ENCODE measurements at regions not wholly inside any gene's neighbourhood (a gene's known extent, or its start where the extent isn't known, plus 50 kb on each side); places are given as distances from the start of the nearest gene placed in this dataset.

GRCh38 chr2:144328938-144329337 lies 191.0 kb downstream of the ZEB2 start:
- TF ChIP-seq MYC (IDR thresholded peaks at IDR 0.05; ENCODE audit: low read depth, low read length), result no peak
- TF ChIP-seq MAX (IDR thresholded peaks at IDR 0.05; ENCODE audit: low read depth, low read length), result no peak
- no peak for TF ChIP-seq POLR2A (IDR thresholded peaks at IDR 0.05; ENCODE audit: extremely low read depth, insufficient read length)
- TF ChIP-seq CTCF (IDR thresholded peaks at IDR 0.05; ENCODE audit: low read depth, low read length), result no peak
- DNase-seq (ENCODE audit: low read depth), result no peak
- H3K4me3 ChIP-seq (ENCODE audit: low read depth, low read length), result no peak overlapping the region

GRCh38 chr2:144326825-144327224 lies 193.1 kb downstream of the ZEB2 start:
- TF ChIP-seq MYC (IDR thresholded peaks at IDR 0.05; ENCODE audit: low read depth, low read length) (no peak), CTCF (IDR thresholded peaks at IDR 0.05; ENCODE audit: low read depth, low read length) (no peak), POLR2A (IDR thresholded peaks at IDR 0.05; ENCODE audit: extremely low read depth, insufficient read length) (no peak), MAX (IDR thresholded peaks at IDR 0.05; ENCODE audit: low read depth, low read length) (no peak)
- no peak overlapping the region for H3K4me3 ChIP-seq (ENCODE audit: low read depth, low read length)
- DNase-seq (ENCODE audit: low read depth), result no peak

- no peak overlapping the region for H3K4me3 ChIP-seq (ENCODE audit: low read depth, low read length)
- TF ChIP-seq MYC (IDR thresholded peaks at IDR 0.05; ENCODE audit: low read depth, low read length) (no peak), POLR2A (IDR thresholded peaks at IDR 0.05; ENCODE audit: extremely low read depth, insufficient read length) (no peak), MAX (IDR thresholded peaks at IDR 0.05; ENCODE audit: low read depth, low read length) (no peak), CTCF (IDR thresholded peaks at IDR 0.05; ENCODE audit: low read depth, low read length) (no peak)
- peak; percentile 24 for DNase-seq (ENCODE audit: low read depth)
Observed at GRCh38 chr2:144325086-144325485, 194.8 kb downstream of the ZEB2 start.

GRCh38 chr2:144324446-144325045 lies 195.4 kb downstream of the ZEB2 start:
- no peak for TF ChIP-seq CTCF (IDR thresholded peaks at IDR 0.05; ENCODE audit: low read depth, low read length)
- TF ChIP-seq MAX (IDR thresholded peaks at IDR 0.05; ENCODE audit: low read depth, low read length), result no peak
- no peak for TF ChIP-seq POLR2A (IDR thresholded peaks at IDR 0.05; ENCODE audit: extremely low read depth, insufficient read length)
- TF ChIP-seq MYC (IDR thresholded peaks at IDR 0.05; ENCODE audit: low read depth, low read length), result no peak
- DNase-seq (ENCODE audit: low read depth), result no peak
- no peak overlapping the region for H3K4me3 ChIP-seq (ENCODE audit: low read depth, low read length)

- no peak overlapping the region for H3K4me3 ChIP-seq (ENCODE audit: low read depth, low read length)
- DNase-seq (ENCODE audit: low read depth), result no peak
- TF ChIP-seq CTCF (IDR thresholded peaks at IDR 0.05; ENCODE audit: low read depth, low read length), result no peak
- no peak for TF ChIP-seq MYC (IDR thresholded peaks at IDR 0.05; ENCODE audit: low read depth, low read length)
- TF ChIP-seq POLR2A (IDR thresholded peaks at IDR 0.05; ENCODE audit: extremely low read depth, insufficient read length), result no peak
- no peak for TF ChIP-seq MAX (IDR thresholded peaks at IDR 0.05; ENCODE audit: low read depth, low read length)
Observed at GRCh38 chr2:144323946-144324345, 196.0 kb downstream of the ZEB2 start.
